Stimulated activated CD4-positive, alpha-beta T cell treated with anti-CD3 and anti-CD28 coated beads, Interleukin-4, amount 100 ng/mL, for 24 hours (primary cell): ENCODE measurements at regions not wholly inside any gene's neighbourhood (a gene's known extent, or its start where the extent isn't known, plus 50 kb on each side); places are given as distances from the start of the nearest gene placed in this dataset.

ENCODE experiments used
- DNase-seq: peaks from one replicate; pipeline ENCODE4 v3.0.0-alpha.2; 2020

GRCh38 chr5:35477911-35478310, 139.8 kb upstream of the SPEF2 start:
- DNase-seq, result no peak

GRCh38 chr5:35477321-35477720, 140.3 kb upstream of the SPEF2 start:
- DNase-seq, result no peak

GRCh38 chr5:35476797-35477196, 140.9 kb upstream of the SPEF2 start:
- no peak for DNase-seq

GRCh38 chr5:35476036-35476435, 141.6 kb upstream of the SPEF2 start:
- no peak for DNase-seq

GRCh38 chr5:35473589-35473988, 144.1 kb upstream of the SPEF2 start:
- no peak for DNase-seq

GRCh38 chr5:35470866-35471265, 146.8 kb upstream of the SPEF2 start:
- DNase-seq, result no peak

- no peak for DNase-seq
Observed at GRCh38 chr5:35468811-35469210, 148.9 kb upstream of the SPEF2 start.

- DNase-seq, result no peak
Observed at GRCh38 chr5:35466746-35467145, 150.9 kb upstream of the SPEF2 start.

- no peak for DNase-seq
Observed at GRCh38 chr5:35464757-35465156, 152.9 kb upstream of the SPEF2 start.

- no peak for DNase-seq
Observed at GRCh38 chr5:35461530-35461929, 156.1 kb upstream of the SPEF2 start.

- no peak for DNase-seq
Observed at GRCh38 chr5:35458824-35459207, 158.8 kb upstream of the SPEF2 start.

- DNase-seq, result no peak
Observed at GRCh38 chr5:35457912-35458823, 159.5 kb upstream of the SPEF2 start.

GRCh38 chr5:35456506-35456905, 161.2 kb upstream of the SPEF2 start:
- DNase-seq, result no peak

GRCh38 chr5:35454011-35454525, 163.6 kb upstream of the SPEF2 start:
- no peak for DNase-seq

- no peak for DNase-seq
Observed at GRCh38 chr5:35443803-35444595, 173.7 kb upstream of the SPEF2 start.

- DNase-seq, result no peak
Observed at GRCh38 chr5:35442885-35443639, 174.6 kb upstream of the SPEF2 start.

- DNase-seq, result no peak
Observed at GRCh38 chr5:35440409-35440808, 177.3 kb upstream of the SPEF2 start.

GRCh38 chr5:35438786-35439185, 178.9 kb upstream of the SPEF2 start:
- no peak for DNase-seq

- DNase-seq, result no peak
Observed at GRCh38 chr5:35438288-35438687, 179.4 kb upstream of the SPEF2 start.

- DNase-seq, result no peak
Observed at GRCh38 chr5:35436400-35437057, 181.1 kb upstream of the SPEF2 start.

GRCh38 chr5:35430381-35431162, 187.1 kb upstream of the SPEF2 start:
- DNase-seq, result no peak

GRCh38 chr5:35420200-35420599, 189.9 kb upstream of the PRLR start:
- no peak for DNase-seq
